Eye (tissue), 1 donor: ENCODE measurements at regions not wholly inside any gene's neighbourhood (a gene's known extent, or its start where the extent isn't known, plus 50 kb on each side); places are given as distances from the start of the nearest gene placed in this dataset.
"Not testable (repeated sequence)": the region's sequence is repeated elsewhere in the genome, so short reads cannot be mapped to it uniquely, and the experiment has no call there.

Experiments used
- DNase-seq: peaks from one replicate; pipeline ENCODE4 v3.0.0-alpha.2; 2015

- DNase-seq = no peak
Measured at GRCh38 chr6:165002358-165002757, 307.0 kb downstream of the C6orf118 start.

GRCh38 chr6:165001502-165002157, 307.8 kb downstream of the C6orf118 start:
- DNase-seq = no peak

DNA sequence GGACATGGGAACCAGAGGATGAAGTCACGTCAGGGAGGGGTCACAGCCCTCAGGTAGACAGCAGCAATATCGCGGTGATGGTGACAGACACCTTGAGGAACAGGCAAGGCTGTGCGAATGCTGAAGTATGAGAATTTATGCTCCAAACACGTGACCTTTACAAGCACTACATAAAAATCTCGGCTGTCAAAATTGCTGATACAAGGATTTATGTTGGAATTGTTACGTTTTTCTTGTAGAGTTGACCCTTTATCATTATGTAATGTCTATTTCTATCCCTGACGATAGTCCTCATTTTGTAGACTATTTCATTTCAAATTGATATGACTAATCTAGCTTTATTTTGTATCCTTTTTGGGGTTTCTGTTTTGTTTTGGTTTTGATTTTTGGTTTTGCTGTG, 311.1 kb downstream of the C6orf118 start:
- DNase-seq = no peak

DNA sequence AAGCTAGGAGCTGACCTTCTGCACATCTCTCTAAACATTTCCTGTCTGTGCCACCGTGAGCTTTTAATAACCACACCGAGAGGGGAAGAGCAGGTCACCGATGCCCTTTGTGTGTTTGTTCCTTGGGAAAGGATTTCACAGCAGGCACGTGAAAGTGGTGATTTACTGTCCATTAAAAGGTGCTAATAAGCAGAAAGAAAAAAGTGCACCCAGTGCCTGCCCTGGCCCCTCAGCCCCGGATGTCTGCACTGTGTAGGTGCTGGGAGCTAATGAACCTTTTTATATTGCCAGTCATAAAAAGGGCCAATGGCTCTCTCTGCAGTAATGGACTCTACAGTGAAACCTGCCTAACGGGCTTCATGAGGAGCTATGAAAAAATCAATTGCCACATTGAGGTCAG, 312.6 kb downstream of the C6orf118 start:
- DNase-seq = peak; percentile 6

- DNase-seq = no peak
Measured at GRCh38 chr6:164991573-164991972, 317.8 kb downstream of the C6orf118 start.

DNA sequence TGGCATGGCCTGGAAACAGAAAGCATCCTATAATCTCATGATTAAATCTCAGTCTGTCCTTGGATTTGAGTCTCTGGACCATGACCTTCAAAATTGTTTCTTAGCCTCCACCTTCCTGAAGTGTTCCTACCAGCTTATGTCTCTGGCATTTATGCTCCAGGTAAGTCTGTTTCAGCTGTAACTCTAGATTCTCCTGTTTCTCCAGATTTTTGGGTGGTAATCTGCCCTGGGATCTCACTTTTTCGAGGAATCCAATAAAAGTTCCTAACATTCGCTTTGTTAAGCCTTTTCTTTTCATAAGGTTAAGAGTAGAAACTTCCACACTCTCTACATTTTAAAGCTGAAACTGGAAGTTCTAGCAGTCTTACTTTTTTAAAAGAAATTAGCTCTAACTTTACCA, 318.5 kb downstream of the C6orf118 start:
- no peak for DNase-seq

DNA sequence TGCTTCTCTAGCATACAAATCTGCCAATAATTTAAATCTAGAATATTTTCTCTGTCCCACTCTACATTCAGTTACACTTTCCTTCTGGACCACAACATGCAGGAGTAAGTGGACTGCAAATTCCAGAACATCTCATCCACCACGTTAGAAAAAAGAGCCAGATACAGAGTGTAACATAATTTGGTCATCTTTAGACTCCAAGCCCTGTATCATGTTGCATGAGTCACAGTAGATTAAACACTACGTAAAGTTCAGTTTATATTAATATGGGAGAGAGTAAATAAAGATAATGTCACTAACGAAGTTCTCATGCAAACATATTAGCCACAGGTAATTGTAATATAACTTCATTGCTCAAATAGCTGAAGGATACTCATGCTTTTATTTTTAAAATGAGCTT, 327.0 kb downstream of the C6orf118 start:
- no peak for DNase-seq

DNA sequence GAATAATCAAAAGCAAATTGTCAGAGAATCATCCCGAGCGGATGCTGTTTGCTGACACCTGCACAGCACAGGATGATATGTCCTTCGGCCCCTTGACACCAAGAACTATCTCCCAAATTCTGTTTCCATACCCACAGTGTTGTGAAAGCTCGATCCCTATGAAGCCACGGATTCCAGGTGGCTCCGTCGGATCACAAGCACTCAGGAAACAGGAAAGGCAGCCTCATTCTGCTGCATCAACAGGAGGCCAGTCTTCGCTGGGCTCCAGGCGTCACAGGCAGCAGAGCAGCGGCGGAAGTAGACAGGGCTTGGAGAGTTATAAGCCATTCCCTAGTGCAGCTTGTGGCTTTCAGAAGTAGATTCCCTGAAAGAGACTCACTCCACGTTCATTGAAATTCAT, 342.3 kb downstream of the C6orf118 start:
- no peak for DNase-seq

DNA sequence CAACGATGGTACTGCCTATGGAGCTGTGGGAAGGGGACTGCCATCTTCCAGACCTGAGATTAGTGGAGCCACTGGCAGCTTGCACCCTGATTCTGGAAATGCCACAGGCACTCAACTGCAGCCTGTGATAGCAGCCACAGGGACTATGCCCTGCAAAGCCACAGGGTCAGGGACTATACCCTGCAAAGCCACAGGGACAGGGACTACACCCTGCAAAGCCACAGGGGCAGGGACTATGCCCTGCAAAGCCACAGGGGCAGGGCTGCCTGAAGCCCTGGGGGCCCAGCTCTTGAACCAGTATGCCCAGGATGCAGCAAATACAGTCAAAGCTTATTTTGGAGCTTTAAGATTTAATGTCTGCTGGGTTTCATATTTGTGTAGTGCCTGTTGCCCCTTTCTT, 346.6 kb downstream of the C6orf118 start:
- DNase-seq = no peak

GRCh38 chr6:164947164-164947563, 362.2 kb downstream of the C6orf118 start:
- DNase-seq = peak; percentile 32

GRCh38 chr6:164942271-164942670, 367.1 kb downstream of the C6orf118 start:
- no peak for DNase-seq

- not testable (repeated sequence) for DNase-seq
Measured at GRCh38 chr6:164933238-164933794, 376.1 kb downstream of the C6orf118 start.

DNA sequence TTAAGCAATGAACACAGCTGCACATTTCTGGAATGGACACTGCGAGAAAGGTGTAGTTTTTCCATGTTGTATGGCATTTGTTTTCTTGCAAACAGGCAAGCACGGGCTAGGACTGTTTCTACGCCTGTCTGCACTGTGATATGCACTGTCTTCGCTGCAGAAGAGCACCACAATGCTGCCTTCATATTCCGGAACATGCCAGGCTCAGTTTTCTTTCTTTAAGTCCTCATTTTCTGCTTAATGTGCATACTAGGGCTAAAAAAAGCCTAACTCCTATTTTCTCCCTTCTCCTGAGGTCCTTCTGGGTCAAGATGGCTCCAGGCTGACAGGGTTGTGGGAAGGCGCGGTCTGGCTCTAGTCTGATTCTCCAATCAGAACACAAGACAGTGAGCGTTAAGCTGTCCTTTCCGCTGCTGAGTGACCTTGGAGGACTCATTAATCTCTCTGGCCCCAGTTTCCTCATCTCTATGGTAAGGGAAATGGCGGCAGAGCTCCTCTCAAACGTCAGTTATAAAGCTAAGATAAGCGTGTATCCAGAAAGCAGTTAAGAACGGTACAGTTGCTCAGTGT, 379.9 kb downstream of the C6orf118 start:
- DNase-seq = no peak

GRCh38 chr6:164928728-164929407, 380.5 kb downstream of the C6orf118 start:
- no peak for DNase-seq

- peak; percentile 33 for DNase-seq
Measured at GRCh38 chr6:164928057-164928727, 381.2 kb downstream of the C6orf118 start.

GRCh38 chr6:164927288-164928056, 381.9 kb downstream of the C6orf118 start:
- DNase-seq = peak; percentile 85

GRCh38 chr6:164926686-164927085, 382.7 kb downstream of the C6orf118 start:
- DNase-seq = peak; percentile 38

DNA sequence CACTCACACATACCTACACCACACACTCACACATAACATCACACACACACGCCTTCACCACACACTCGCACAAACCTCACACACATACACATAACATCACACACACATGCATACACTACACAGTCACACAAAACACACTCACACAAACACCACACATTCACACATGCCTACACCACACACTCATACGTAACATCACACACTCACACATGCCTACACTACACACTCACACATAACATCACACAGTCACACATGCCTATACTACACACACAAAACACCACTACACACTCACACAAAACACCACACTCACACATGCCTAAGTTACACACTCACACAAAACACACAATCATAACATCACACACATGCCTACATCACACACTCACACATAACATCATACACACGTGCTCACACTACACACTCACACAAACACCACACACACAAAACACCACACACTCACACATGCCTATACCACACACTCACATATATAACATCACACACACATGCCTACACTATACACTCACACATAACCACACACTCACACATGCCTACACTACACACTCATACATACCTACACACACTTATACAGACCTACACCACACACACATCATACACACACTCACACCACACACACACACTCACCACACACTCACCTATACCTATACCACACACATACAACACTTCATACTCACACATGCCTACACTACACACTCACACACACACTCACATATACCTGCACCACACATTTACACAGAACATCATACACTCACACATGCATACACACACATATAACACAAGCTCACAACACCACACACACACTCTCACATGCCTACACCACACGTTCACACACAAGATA, 383.5 kb downstream of the C6orf118 start:
- DNase-seq = no peak

GRCh38 chr6:164924674-164925073, 384.7 kb downstream of the C6orf118 start:
- DNase-seq = peak; percentile 35

DNA sequence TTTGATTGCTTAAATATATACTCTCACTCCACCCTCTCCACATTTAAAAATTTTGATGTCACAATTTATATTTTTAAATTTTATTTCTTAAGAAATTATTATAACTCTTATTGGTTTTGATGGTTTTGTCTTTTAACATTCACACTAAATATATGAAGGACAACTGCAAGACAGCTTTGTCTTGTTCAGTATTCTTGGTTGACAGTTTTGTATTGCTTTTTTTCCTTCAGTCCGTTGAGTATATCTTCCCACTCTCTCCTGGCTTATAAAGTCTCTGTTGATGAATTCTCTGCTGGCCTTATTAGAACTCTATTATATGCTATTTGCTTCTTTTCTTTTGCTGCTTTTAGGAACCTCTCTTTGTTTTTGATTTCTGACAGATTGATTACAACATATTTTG, 392.2 kb downstream of the C6orf118 start:
- DNase-seq = no peak

- DNase-seq = no peak
Measured at GRCh38 chr6:164916087-164916486, 393.3 kb downstream of the C6orf118 start.
